ENCODE measurements at regions not wholly inside any gene's neighbourhood (a gene's known extent, or its start where the extent isn't known, plus 50 kb on each side); places are given as distances from the start of the nearest gene placed in this dataset.

GRCh38 chr1:224791362-224791941 lies 138.0 kb upstream of the DNAH14 start:
- no peak for ATAC-seq
- TF ChIP-seq ISL1 (CRISPR knock-in tag; IDR thresholded peaks at IDR 0.05) (no peak), ZFP3 (CRISPR knock-in tag; IDR thresholded peaks at IDR 0.05) (no peak), ZFP30 (CRISPR knock-in tag; IDR thresholded peaks at IDR 0.05) (no peak), TOX (CRISPR knock-in tag; IDR thresholded peaks at IDR 0.05; ENCODE audit: borderline replicate concordance) (no peak), ZNF8 (CRISPR knock-in tag; IDR thresholded peaks at IDR 0.05) (no peak), GLIS3 (CRISPR knock-in tag; IDR thresholded peaks at IDR 0.05) (no peak), TSHZ2 (CRISPR knock-in tag; IDR thresholded peaks at IDR 0.05) (no peak), ZNF565 (CRISPR knock-in tag; conservative IDR thresholded peaks at IDR 0.05; ENCODE audit: low read depth) (no peak), ARNTL (CRISPR knock-in tag; IDR thresholded peaks at IDR 0.05; ENCODE audit: borderline replicate concordance, low read depth) (no peak)

- ATAC-seq, result no peak
- no peak for TF ChIP-seq CSRNP3 (CRISPR knock-in tag; IDR thresholded peaks at IDR 0.05)
- TF ChIP-seq, protein P1, sequence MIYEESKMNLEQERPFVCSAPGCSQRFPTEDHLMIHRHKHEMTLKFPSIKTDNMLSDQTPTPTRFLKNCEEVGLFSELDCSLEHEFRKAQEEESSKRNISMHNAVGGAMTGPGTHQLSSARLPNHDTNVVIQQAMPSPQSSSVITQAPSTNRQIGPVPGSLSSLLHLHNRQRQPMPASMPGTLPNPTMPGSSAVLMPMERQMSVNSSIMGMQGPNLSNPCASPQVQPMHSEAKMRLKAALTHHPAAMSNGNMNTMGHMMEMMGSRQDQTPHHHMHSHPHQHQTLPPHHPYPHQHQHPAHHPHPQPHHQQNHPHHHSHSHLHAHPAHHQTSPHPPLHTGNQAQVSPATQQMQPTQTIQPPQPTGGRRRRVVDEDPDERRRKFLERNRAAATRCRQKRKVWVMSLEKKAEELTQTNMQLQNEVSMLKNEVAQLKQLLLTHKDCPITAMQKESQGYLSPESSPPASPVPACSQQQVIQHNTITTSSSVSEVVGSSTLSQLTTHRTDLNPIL (CRISPR knock-in tag; IDR thresholded peaks at IDR 0.05; ENCODE audit: low read depth), result no peak
- no peak for TF ChIP-seq ZFP30 (CRISPR knock-in tag; IDR thresholded peaks at IDR 0.05)
- no peak for TF ChIP-seq ISL1 (CRISPR knock-in tag; IDR thresholded peaks at IDR 0.05)
- no peak for TF ChIP-seq RARB (CRISPR knock-in tag; IDR thresholded peaks at IDR 0.05)
- TF ChIP-seq TSHZ2 (CRISPR knock-in tag; IDR thresholded peaks at IDR 0.05), result no peak
- no peak for TF ChIP-seq OSR1 (CRISPR knock-in tag; IDR thresholded peaks at IDR 0.05)
- no peak for TF ChIP-seq PPARA (CRISPR knock-in tag; IDR thresholded peaks at IDR 0.05; ENCODE audit: borderline replicate concordance)
- TF ChIP-seq ZC3H10 (CRISPR knock-in tag; IDR thresholded peaks at IDR 0.05), result no peak
- TF ChIP-seq GLIS3 (CRISPR knock-in tag; IDR thresholded peaks at IDR 0.05), result no peak
- TF ChIP-seq ESRRG (CRISPR knock-in tag; IDR thresholded peaks at IDR 0.05), result no peak
- no peak for TF ChIP-seq ZNF565 (CRISPR knock-in tag; conservative IDR thresholded peaks at IDR 0.05; ENCODE audit: low read depth)
- no peak for TF ChIP-seq CSDC2 (CRISPR knock-in tag; IDR thresholded peaks at IDR 0.05)
- no peak for TF ChIP-seq ARNTL (CRISPR knock-in tag; IDR thresholded peaks at IDR 0.05; ENCODE audit: borderline replicate concordance, low read depth)
- no peak for TF ChIP-seq ZFP3 (CRISPR knock-in tag; IDR thresholded peaks at IDR 0.05)
- TF ChIP-seq ZNF70 (CRISPR knock-in tag; IDR thresholded peaks at IDR 0.05), result no peak
- TF ChIP-seq, protein P2, sequence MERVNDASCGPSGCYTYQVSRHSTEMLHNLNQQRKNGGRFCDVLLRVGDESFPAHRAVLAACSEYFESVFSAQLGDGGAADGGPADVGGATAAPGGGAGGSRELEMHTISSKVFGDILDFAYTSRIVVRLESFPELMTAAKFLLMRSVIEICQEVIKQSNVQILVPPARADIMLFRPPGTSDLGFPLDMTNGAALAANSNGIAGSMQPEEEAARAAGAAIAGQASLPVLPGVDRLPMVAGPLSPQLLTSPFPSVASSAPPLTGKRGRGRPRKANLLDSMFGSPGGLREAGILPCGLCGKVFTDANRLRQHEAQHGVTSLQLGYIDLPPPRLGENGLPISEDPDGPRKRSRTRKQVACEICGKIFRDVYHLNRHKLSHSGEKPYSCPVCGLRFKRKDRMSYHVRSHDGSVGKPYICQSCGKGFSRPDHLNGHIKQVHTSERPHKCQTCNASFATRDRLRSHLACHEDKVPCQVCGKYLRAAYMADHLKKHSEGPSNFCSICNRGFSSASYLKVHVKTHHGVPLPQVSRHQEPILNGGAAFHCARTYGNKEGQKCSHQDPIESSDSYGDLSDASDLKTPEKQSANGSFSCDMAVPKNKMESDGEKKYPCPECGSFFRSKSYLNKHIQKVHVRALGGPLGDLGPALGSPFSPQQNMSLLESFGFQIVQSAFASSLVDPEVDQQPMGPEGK (CRISPR knock-in tag; IDR thresholded peaks at IDR 0.05; ENCODE audit: borderline replicate concordance), result no peak
- no peak for TF ChIP-seq ZNF8 (CRISPR knock-in tag; IDR thresholded peaks at IDR 0.05)
- no peak for TF ChIP-seq SNAI2 (CRISPR knock-in tag; IDR thresholded peaks at IDR 0.05)
- no peak for TF ChIP-seq TOX (CRISPR knock-in tag; IDR thresholded peaks at IDR 0.05; ENCODE audit: borderline replicate concordance)
Observed at GRCh38 chr1:224795591-224795990, 133.9 kb upstream of the DNAH14 start.
